ENCODE measurements at regions not wholly inside any gene's neighbourhood (a gene's known extent, or its start where the extent isn't known, plus 50 kb on each side); places are given as distances from the start of the nearest gene placed in this dataset.

DNA sequence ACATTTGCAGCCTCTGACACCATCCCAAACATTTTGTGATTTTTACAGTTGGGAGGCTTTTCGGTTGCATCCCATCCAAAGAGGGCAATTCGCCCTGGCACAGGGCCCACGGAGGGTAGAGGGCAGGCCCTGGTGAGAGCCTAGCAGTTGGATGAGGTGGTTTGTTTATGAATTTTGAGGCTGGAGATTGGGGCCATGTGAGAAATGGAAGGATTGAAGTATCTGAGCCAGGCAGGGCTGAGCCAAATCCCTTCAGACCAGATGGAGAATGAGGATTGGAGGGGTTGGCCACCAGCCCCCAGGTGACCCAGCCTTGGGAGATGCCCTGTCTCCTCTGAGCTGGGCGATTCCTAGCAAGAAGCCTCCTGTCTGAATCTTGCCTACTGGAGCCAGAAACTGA lies 52.6 kb upstream of the CCDC167 start:
- TF ChIP-seq EZH2 (IDR thresholded peaks at IDR 0.05; ENCODE audit: borderline replicate concordance, low read length) = no peak
- TF ChIP-seq, protein P1, sequence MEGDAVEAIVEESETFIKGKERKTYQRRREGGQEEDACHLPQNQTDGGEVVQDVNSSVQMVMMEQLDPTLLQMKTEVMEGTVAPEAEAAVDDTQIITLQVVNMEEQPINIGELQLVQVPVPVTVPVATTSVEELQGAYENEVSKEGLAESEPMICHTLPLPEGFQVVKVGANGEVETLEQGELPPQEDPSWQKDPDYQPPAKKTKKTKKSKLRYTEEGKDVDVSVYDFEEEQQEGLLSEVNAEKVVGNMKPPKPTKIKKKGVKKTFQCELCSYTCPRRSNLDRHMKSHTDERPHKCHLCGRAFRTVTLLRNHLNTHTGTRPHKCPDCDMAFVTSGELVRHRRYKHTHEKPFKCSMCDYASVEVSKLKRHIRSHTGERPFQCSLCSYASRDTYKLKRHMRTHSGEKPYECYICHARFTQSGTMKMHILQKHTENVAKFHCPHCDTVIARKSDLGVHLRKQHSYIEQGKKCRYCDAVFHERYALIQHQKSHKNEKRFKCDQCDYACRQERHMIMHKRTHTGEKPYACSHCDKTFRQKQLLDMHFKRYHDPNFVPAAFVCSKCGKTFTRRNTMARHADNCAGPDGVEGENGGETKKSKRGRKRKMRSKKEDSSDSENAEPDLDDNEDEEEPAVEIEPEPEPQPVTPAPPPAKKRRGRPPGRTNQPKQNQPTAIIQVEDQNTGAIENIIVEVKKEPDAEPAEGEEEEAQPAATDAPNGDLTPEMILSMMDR (IDR thresholded peaks at IDR 0.05; ENCODE audit: low read length) = no peak
